ENCODE measurements at regions not wholly inside any gene's neighbourhood (a gene's known extent, or its start where the extent isn't known, plus 50 kb on each side); places are given as distances from the start of the nearest gene placed in this dataset.
"Not testable (repeated sequence)": the region's sequence is repeated elsewhere in the genome, so short reads cannot be mapped to it uniquely, and the experiment has no call there.

DNA sequence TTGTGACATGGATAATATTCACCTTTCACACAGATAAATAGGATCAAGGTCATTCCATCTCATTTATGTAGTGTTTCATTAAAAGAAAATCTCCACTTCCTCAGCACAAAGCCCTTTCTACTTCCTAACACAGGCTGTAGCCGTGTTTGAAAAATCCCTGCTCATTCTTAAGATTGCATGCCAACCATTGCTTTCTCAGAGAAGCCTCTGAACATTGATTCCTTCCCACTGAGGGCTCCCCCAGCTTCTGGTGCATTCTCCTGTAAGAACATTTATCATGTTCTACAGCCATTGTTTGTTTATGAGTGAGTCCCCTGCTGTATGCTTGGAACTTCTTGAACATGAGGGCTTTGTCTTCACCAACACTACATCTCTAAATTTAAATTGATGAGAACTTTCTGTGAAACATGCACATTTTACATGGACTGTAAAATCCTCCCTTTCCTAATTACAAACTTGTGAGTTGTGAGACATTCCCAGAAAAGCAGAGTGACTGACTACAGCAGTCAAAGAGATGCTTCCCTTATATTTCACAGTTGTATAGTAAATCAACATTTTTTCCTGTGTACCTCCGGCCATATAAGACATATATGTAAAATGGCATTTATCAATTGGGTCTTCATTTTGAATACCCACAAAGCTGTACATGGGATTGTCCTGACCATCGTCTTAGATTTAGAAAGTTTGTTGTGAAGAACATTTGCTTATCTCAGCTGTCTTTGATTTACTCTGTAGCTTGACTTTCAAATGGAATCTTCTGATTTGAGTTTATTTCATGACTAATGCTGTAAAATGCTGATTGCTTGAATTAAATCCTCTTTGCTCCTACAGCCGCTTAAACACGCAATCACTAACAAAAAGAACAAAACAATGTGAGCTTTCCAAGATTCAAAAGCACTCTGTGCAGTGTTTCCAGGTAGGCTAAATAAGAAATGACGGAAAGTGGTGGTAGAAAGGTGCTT, 600.5 kb upstream of the SLIT2 start:
- DNase-seq (ENCODE audit: low read depth in 3 of 3, low spot score in 1 of 3), result no peak

DNA sequence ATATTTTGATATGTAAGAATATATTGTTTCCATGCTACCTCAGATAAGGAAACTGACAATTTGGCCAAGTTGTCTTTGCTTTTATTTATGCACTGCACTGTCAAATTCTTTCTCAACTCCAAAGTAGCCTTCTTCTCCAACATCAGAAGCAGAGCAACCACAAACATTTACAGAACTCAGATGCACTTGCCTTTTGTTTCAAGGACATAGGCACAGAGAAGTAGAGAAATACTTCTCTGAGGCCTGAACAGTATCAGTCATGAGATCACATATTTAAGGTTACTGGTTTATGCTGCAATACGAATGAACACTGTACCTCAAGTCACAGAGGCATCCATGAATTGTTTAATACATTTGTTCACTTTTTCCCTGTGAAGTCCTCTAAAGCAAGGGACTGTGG, 606.1 kb upstream of the SLIT2 start:
- DNase-seq (ENCODE audit: low read depth in 3 of 3, low spot score in 1 of 3), result no peak

DNA sequence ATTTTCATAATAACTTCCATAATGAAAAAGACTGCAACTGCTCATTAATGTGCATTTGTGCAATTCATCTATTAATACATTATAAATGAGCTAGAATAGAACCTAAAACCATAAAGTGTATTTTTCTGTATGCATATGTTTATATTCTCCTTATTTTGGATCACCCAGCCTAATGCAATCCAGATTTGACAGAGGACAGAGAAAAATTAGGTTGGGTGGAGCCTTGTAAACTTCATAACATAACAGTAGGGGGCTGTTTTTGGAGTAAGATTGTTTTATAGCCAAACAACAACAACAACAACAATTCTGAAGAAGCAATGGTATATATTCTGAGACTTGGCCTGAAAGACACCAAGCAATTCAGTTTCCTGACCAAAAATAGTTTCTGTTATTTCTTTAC, 615.3 kb upstream of the SLIT2 start:
- no peak for DNase-seq (ENCODE audit: low read depth in 3 of 3, low spot score in 1 of 3)

DNA sequence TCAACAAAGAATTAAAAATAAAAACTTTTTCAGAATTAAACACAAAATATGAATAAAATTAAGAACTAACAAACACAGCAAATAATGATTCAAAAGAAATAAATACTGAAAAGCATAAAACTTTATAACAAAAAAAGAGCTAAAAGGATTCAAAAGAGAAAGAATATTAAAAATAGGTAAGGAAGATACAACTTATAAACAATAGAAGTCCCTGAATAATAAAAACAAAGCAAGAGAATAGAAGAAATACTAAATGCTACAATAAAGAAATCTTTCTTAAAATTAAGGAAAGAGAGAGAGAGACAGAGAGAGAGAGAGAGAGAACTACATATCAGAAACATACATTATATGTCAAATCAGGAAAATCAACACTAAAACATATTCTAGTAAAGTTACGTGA, 619.9 kb upstream of the SLIT2 start:
- DNase-seq (ENCODE audit: low read depth in 3 of 3, low spot score in 1 of 3), result no peak

DNA sequence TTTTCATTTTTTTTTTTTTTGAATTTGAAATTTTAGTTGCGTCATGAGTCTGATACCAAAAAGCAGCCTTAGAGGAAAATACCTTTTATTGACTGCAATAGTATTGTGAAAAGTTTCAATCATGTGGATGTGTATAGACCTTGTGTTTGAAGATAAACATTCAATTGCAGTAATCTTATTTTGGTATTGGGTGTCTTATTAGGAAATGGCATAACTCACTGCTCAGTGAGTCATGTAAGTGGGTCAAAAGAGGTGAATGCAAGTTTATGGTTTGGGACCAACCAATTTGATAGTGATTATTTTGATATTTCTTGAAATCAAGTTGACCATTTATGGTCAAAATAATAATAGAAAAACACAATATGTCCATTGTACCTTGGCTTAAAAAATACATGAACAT, 627.8 kb upstream of the SLIT2 start:
- DNase-seq (ENCODE audit: low read depth in 3 of 3, low spot score in 1 of 3), result no peak

DNA sequence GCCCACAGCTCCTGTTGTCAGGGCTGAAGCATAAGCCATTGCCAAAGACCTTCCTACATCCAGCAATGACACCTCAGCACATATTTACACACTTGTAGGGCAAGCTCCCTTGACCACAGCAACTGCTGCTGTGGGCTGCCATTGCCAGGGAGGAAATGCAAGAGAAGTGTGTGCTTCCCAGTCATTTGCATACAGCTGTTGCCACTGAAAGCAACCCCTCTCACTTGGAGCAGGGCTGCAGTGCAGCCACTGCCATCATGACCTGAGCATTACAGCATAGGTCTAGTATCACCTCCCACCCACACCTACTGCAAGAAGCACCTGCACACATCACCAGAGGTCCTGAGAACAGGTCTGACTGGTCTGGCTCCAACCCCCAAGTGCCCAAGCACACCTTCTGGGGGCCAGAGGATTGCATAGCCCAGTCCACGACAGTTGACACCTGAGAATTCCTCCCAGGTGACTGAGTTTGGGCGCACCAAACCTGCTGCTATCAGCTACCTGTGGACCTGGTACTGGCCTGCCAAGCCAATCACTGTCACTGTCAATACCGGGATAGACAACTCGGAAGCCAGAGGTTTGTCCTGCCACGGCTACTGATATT, 636.5 kb upstream of the SLIT2 start:
- DNase-seq (ENCODE audit: low read depth in 3 of 3, low spot score in 1 of 3), result no peak

DNA sequence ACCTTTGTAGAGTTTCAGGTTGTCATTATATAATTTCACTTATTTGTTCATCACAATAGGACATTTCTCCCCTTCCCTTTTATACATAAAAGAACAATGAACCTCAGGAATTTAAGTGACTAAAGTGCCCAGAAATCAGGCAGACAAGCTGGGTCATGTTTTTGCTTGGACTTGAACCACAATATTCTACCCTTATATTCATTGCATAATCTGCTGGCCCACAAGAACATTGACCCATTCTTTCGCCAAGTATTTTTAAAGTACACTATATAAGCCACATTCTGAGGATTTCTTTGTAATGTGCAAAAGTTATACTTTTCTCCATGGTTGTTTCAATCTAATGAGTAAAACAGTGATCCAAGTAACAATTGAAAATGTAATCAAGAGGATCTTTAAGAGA, 637.5 kb upstream of the SLIT2 start:
- no peak for DNase-seq (ENCODE audit: low read depth in 3 of 3, low spot score in 1 of 3)

DNA sequence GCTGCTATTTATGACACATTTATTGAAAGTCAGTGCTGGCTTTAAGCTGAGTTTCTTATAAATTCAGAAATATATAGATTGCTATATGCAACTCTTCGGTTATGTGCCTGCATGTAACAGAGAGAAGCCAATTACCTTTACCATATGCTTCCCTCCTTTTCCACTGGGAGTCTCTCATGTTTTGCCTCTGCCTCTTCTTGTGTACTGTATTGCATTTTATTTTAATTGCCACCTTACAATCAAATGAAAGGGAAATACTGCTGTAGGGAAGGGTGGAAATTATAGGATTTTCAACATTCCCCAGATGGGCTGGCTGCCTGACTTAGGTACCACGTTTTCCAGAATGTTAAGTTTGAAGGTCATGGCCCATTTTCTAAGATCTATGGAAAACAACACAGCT, 655.4 kb upstream of the SLIT2 start:
- no peak for DNase-seq (ENCODE audit: low read depth in 3 of 3, low spot score in 1 of 3)

DNA sequence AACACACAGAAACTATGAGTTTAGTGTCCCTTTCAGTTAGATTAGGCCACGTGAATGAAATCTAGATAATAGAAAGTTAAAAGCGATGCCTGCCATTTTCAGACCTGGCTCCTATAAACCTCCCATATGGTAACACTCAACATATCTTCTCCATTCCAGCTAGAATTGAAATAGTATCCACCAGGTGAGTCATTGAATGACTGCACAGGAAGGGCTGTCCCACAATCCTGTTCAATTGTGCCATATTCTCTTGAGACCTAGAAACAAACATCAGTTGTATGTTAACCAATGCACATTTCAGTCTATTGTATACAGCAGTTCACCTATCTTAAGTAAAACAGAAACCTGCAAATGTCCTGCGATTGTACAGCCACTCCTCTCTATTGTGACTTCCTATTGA, 659.3 kb upstream of the SLIT2 start:
- DNase-seq (ENCODE audit: low read depth in 3 of 3, low spot score in 1 of 3), result no peak

DNA sequence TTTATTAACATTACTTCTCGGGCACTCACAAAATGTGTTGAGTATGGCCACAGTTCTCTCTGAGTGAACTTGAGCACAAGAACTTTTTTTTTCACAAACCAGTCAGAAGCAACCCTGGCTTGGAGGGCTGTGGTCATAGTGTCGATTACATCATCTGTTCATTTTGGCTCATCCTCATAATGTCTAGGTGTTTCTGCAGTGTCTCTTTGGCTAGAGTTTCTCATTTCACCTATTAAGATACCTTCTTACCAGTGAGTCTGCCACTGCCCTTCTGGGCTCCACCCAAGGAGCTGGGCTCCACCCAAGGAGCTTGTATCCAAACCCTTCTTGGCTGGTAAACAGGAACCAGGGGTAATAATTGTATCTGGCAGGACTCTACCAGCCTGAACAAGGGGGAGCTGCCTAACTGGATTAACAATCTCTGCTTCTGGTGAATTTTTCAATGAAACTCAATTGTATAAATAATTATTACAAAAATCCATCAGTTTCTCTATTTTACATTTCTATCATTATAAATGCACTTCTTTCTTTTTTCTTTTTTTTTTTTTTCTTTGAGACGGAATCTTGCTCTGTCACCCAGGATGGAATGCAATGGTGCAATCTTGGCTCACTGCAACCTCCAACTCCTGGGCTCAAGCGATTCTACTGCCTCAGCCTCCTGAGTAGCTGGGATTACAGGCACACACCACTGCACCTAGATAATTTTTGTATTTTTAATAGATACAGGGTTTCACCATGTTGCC, 667.7 kb upstream of the SLIT2 start:
- DNase-seq (ENCODE audit: low read depth in 3 of 3, low spot score in 1 of 3), result no peak

DNA sequence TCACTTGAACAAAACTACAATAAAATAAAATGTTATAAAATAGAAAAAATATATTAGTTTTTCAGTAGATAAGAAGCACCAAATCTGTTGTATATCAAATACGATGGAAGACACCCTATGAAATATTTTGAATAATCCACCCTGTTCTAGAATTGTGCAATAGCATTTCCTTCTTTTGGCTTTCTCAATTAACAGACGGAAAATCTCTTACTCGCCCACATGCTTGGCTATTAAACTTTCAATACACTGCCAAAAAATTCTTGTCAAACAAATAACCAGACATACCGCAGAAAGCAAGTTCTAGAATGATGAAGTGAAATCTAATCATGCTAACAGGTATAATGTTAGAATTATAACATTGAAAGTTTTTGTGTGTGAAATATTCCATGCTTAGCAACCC, 671.6 kb upstream of the SLIT2 start:
- DNase-seq (ENCODE audit: low read depth in 3 of 3, low spot score in 1 of 3), result no peak

DNA sequence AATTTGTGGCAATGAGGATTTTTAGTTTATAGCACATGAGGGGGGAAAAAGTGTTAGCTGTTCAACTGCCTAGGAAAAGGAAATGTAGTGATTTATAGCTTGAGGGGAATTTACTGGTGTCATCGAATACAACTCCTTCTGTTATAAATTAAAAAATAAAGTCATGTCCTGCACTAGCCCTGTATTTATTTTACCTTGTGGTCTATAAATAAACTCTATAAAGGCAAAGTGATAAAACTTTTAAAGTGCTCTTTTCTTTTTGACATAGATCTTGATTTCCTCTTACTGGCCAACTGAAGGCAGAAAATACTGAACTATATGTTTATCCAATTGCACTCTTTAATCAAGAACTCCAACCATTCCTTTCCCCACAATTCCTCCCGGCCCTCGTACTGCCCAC, 672.1 kb upstream of the SLIT2 start:
- DNase-seq (ENCODE audit: low read depth in 3 of 3, low spot score in 1 of 3), result no peak

DNA sequence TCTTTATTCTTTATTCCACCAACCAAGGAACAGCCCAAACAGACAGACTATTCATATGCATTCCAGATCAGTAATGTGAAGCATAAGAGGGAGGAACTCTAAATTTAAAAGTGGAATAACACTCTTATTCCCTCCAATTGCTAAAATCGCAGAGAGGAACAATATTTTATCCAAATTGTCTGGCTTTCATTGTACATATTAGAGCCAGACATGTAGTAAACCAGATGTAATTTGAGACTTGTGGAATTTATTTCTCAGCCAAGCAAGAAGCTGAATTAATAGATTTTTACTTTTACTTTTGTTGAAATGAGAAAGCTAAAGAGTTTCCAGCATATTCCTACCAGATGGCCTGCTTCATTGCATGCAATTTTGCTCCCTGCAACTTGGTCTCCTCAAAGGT, 674.6 kb upstream of the SLIT2 start:
- DNase-seq (ENCODE audit: low read depth in 3 of 3, low spot score in 1 of 3), result no peak

DNA sequence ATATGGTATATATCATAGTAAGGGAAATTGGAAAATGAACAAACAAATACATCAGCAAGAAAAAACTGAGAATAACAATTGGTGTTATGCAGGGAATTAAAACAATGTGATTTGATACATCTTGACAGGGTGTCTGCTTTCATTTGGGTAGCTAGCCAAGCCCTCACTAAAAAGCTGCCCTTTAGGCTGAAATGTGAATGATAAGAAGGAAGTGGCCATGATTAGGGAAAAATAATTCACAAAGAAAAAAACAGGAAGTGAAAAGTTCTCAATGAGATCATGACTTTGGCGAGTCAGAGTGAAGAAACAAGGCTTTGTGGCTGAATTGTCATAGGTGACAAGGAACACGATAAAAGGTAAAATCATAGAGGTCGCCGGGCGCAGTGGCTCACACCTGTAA, 675.8 kb upstream of the SLIT2 start:
- DNase-seq (ENCODE audit: low read depth in 3 of 3, low spot score in 1 of 3), result no peak

DNA sequence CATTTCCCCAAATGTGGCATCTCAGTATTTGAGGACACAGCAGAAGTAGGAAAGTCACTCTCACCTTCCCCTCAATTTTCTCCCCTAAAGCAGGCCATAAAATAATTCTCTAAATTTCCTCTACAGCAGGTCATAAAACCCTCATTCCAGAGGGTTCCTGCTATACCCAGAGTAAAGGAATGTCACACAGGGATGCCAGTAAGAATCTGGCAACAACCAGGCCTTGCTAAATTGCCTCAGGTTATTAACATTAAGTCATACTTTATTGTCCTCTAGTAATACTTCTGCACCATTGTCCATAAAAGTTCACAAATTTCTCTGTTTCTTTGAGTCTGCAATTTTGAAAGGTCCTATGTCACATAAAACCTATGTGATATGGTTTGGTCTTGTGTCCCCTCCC, 685.7 kb upstream of the SLIT2 start:
- no peak for DNase-seq (ENCODE audit: low read depth in 3 of 3, low spot score in 1 of 3)

DNA sequence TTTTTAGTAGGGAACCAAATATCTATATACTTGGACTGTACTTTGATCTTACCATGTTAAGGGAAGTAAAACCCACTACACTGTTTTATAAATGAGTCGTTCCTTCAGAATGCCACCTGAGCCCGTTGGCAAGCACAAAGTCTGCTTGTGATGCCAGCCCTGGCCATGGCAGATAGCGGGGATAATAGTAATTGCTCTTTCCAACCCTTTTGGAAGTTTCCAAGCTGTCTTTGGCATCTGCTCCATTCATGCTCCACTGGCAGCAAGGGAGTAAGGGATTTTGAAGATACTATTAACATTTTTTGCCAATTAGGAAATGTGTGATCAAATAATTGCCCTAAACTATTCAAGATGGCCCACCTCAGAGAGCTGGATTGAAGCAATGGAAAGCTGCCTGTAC, 689.2 kb upstream of the SLIT2 start:
- no peak for DNase-seq (ENCODE audit: low read depth in 3 of 3, low spot score in 1 of 3)

DNA sequence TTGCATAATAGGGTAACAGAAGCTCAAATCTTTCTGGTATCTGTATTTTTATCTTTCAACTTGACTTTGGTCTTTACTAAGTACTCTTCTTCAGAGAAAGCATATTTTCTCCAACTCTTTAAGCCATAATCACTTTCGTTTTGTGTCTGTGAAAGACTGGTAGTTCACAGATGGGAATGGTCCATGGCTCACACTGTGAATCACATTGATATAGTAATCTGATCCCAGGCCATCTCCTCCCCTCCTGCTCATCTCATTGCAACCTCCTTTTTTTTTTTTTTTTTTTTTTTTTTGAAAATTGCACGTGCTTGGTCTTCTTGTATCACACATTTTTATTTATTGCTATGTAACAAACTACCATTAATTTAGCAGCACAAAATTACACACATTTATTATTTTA, 694.5 kb upstream of the SLIT2 start:
- no peak for DNase-seq (ENCODE audit: low read depth in 3 of 3, low spot score in 1 of 3)

DNA sequence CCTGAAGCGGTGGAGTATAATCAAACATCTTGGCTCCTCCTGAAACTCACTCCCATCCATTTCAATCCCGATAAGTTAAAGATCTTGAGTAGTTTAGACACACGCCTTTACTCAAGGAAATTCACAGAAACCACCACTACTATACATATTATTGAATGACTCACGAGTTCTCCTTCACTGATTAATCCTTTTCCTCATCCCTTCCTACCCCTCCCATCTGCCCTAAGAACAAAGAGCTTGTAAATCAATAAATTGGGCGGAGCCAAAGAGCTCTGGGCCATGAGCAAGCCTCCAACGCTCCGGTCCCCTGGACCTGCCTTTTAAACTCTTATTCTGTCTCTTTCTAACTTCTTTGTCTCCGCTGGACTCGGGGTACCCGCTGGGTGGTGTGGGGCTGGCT, 695.4 kb upstream of the SLIT2 start:
- not testable (repeated sequence) for DNase-seq (ENCODE audit: low read depth in 3 of 3, low spot score in 1 of 3)

DNA sequence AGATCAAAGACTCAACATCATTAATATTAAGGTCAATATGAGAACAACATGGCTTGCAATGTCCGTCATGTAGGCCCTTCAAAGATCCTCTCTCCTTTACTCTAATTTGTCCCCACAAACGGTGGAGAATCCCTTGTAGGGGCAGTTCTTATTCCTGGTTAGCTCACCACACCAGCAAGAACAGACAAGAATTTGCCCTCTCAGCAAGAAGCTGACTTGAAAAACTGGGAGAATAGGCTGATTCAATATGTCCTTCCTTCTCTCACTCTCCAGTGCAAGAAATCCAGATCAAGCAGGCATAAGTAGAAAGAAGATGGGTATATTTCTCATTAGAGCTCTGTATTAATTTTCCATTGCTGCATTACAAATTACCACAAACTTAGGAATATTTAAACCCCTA, 704.2 kb upstream of the SLIT2 start:
- DNase-seq (ENCODE audit: low read depth in 3 of 3, low spot score in 1 of 3), result no peak

DNA sequence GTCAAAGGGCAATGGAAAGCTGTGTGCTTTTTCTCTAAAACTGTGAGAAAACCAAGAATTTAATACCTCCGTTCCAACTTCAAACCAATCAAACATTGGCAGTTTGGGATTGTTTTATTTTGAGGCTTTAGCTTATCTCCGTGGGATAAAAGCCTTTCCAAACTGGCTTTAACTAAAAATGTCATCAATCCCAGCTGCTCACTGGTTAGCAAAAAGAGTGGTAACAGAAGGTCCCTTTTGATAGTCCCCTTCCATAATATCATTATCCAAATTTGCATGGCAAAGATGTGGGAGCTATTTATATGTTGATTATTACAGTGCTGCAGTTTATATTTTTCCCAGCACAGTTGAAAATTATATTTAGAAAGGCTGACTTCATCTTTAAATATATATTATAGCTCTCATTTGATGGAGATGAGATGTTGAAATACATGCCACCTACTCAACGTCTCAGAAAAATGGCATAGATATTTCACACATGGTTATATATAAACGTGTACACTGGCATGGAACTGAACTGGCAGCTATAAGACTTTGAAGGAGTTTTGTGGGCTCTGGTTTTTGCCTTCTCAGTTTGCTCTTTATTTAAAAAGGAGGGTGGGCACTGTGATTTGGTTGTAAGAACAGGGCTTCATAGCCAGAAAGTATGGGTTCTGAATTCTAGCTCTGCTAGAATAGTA, 707.1 kb upstream of the SLIT2 start:
- DNase-seq (ENCODE audit: low read depth in 3 of 3, low spot score in 1 of 3), result no peak

DNA sequence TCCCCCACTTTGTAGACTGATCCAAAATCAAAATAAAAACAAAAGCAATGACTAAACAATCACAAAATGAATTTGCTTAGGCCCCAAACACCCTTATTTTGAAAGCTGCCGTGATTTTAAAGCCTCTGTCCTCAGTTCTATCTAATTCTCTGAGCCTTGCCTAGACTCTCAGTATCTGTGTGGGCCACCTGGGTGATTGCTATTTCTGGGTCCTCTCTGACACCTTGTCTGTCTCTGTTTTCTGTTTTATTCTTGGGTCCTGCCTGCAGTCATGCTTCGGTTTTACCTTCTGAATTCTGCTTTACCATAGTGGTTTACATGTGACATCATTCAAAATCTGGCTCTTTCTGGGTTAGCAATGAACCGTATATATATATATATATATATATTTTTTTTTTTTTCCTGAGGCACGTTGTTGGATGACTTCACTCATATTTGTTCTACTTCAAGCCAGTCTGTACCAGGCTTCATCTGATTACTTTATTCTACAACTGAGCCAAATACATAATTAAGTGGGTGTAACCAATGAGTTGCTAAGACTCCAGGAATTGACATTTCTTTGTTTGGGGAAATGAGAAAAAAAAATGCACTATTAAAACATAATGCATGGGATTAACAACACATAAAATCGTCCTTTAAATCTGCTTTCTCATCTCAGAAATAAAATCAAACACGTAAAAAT, 710.7 kb upstream of the SLIT2 start:
- no peak for DNase-seq (ENCODE audit: low read depth in 3 of 3, low spot score in 1 of 3)
